ENCODE measurements at regions not wholly inside any gene's neighbourhood (a gene's known extent, or its start where the extent isn't known, plus 50 kb on each side); places are given as distances from the start of the nearest gene placed in this dataset.

DNA sequence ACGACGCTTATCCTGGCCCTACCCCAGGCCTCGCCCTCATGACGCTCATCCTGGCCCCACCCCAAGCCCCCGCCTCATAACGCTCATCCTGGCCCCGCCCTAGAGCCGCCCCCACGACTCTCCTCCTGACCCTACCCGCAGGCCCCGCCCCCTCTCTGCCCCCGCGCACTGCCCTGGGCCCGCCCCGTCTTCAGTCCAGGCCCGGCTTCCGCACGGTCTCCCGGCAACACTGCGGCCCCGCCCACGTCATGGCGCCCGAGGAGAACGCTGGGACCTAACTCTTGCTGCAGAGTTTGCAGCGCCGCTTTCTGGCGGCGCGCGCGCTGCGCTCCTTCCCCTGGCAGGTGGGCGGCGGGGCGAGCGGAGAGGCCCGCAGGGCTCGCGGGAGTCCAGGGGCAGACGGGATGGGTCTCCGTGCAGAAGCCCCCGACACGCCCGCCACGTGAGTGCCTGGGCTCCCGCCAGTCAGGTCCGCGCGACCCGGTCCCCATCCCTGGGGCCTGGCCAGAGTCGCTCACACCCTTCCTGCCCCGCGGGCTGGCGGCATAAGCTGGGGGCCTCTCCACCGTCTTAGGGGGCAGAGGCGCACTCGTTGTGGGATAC lies 52.5 kb upstream of the ROPN1B start:
- TF ChIP-seq, protein P1, sequence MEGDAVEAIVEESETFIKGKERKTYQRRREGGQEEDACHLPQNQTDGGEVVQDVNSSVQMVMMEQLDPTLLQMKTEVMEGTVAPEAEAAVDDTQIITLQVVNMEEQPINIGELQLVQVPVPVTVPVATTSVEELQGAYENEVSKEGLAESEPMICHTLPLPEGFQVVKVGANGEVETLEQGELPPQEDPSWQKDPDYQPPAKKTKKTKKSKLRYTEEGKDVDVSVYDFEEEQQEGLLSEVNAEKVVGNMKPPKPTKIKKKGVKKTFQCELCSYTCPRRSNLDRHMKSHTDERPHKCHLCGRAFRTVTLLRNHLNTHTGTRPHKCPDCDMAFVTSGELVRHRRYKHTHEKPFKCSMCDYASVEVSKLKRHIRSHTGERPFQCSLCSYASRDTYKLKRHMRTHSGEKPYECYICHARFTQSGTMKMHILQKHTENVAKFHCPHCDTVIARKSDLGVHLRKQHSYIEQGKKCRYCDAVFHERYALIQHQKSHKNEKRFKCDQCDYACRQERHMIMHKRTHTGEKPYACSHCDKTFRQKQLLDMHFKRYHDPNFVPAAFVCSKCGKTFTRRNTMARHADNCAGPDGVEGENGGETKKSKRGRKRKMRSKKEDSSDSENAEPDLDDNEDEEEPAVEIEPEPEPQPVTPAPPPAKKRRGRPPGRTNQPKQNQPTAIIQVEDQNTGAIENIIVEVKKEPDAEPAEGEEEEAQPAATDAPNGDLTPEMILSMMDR (conservative IDR thresholded peaks at IDR 0.05; ENCODE audit: low read depth, low read length): no peak
- TF ChIP-seq EZH2phosphoT487 (IDR thresholded peaks at IDR 0.05; ENCODE audit: borderline replicate concordance, low read length) (no peak), EZH2 (IDR thresholded peaks at IDR 0.05; ENCODE audit: low read length, unreplicated experiment) (no peak)
